Activated naive CD4-positive, alpha-beta T cell treated with anti-CD3 and anti-CD28 coated beads, Interleukin-2, amount 50 U/mL, for 72 hours (primary cell): ENCODE measurements at regions not wholly inside any gene's neighbourhood (a gene's known extent, or its start where the extent isn't known, plus 50 kb on each side); places are given as distances from the start of the nearest gene placed in this dataset.
"Not testable (repeated sequence)": the region's sequence is repeated elsewhere in the genome, so short reads cannot be mapped to it uniquely, and the experiment has no call there.

ENCODE experiments used
- ATAC-seq, 2 donors: fragments of 150-1000 bp; cut with Tn5 transposase; 2 replicates each; pipeline ENCODE4 v1.10.0; 2021; ENCODE audit warnings: mild to moderate bottlenecking in 2 of 2, moderate library complexity in 2 of 2
- DNase-seq, 2 donors: peaks; one replicate each; pipeline ENCODE4 v3.0.0; 2021 to 2022; ENCODE audit warnings: low spot score in 2 of 2
- H3K27ac Mint-ChIP-seq, 2 donors: one replicate each; pipeline ENCODE4 v1.8.0; 2022; ENCODE audit warnings: mild to moderate bottlenecking in 2 of 2, mixed read lengths in 2 of 2
- H3K36me3 Mint-ChIP-seq, 2 donors: one replicate each; pipeline ENCODE4 v1.8.0; 2022; ENCODE audit warnings: mixed read lengths in 2 of 2
- H3K9me3 Mint-ChIP-seq, 2 donors: one replicate each; pipeline ENCODE4 v1.8.0; 2022; ENCODE audit warnings: mixed read lengths in 2 of 2

DNA sequence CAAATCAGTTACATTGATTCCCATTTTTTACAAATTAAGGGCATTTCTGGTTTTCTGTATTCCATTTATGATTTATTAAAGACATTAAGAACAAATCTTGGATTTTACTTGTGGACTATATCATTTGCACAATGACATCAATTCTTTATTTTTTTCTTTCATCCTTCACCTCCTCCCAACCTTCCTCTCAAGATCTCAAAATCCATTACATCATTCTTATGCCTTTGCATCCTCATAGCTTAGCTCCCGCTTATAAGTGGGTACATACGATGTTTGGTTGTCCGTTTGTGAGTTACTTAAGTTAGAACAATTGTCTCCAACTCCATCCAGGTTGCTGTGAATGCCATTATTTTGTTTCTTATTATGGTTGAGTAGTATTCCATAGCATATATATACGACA lies 752.8 kb downstream of the CD109 start:
- Mint-ChIP-seq H3K9me3 (peaks cover 2 to 4% of the 10 kb centered on the region in 2 donors), H3K27ac (no peak overlapping the region), H3K36me3 (no peaks in the 10 kb centered on the region)
- ATAC-seq: no peak
- DNase-seq: no peak

DNA sequence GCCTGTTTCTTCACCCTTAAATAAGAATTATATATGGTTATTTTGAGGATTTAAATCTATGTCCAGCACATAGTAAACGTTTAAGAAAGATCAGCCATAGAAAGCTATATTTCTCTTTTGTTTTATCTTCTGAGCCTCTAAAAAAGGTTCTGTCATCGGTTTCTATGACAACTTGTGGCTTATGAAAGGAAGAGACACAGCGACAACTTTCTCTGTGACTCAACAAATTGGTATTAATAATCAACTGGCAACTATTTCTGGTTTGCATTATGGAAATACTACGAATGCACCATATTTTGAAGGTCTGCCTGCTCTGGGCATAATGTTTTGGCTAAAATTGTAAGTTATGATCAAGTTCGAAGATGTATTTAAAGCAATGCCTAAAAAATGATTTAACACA lies 751.0 kb downstream of the CD109 start:
- DNase-seq (no peak), ATAC-seq (no peak)
- Mint-ChIP-seq H3K9me3 (peaks cover 0 to 3% of the 10 kb centered on the region in 2 donors), H3K36me3 (no peaks in the 10 kb centered on the region), H3K27ac (no peak overlapping the region)

DNA sequence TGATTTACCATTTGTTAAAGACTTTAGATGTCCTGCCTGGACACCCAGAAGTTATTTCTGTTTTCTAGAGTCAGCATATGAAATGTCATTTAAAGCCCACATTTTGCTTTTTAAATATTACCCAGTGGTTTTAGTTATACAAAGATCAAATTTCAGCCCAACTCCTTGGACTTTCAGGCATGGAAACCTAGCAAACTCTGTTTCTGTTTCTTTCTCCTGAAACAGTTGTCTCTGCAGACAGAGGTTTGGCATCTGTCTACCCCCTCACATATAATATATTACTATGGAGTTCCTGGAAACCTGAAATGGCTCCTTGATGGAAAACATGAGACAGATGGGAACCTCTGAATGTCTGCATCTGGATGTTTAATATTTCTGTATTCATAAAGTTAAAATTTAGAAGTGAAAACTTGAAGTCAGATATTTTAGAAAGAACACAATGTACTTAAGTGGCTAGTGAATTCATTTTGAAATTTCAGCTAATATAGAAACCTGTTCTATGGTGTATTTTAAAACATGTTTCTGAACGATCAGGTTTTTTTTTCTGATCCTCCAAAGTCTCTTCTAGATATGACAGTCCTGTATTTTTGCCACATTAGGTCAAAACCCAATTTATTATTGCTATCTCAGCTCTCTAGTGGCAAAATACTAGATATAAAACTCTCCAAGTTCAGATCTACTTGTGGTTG lies 743.3 kb downstream of the CD109 start:
- Mint-ChIP-seq H3K36me3 (no peaks in the 10 kb centered on the region), H3K9me3 (peaks cover 0 to 3% of the 10 kb centered on the region in 2 donors), H3K27ac (no peak overlapping the region)
- ATAC-seq: no peak
- no peak for DNase-seq

DNA sequence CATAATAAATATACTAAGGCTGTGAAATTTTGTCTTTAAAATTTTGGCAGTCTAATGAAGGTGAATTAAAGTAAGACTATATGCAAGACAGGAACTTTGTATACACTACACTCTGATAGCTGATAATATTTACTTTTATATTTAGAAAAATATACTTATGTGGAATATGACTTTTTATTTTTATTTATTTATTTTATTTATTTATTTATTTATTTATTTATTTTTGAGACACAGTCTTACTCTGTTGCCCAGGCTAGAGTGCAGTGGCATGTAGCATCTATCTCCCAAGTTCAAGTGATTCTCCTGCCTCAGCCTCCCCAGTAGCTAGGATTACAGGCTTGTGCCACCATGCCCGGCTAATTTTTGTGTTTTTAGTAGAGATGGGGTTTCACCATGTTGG lies 742.4 kb downstream of the CD109 start:
- not testable (repeated sequence) for DNase-seq, H3K27ac Mint-ChIP-seq, ATAC-seq, H3K9me3 Mint-ChIP-seq, H3K36me3 Mint-ChIP-seq

DNA sequence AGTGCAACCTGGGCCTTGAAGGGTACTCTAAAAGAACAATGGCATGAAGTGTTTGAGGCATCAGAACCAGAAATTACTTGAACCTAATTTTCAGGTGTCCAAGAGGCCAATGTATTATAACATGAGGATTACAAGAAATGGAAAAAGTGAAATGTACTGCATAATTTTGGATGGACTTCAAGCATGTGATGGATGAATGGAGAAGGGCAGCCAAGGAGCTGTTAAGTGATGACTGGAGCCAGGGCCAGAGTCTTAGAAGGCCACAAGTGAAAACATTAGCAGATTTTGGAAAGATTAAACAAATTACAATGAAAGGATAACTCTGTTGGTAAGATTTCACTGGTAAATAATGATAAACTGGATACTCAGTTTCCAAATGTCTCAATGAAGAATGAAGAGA lies 738.2 kb downstream of the CD109 start:
- Mint-ChIP-seq H3K36me3 (no peaks in the 10 kb centered on the region), H3K9me3 (peaks cover 4 to 5% of the 10 kb centered on the region in 2 donors), H3K27ac (no peak overlapping the region)
- DNase-seq (no peak), ATAC-seq (no peak)

DNA sequence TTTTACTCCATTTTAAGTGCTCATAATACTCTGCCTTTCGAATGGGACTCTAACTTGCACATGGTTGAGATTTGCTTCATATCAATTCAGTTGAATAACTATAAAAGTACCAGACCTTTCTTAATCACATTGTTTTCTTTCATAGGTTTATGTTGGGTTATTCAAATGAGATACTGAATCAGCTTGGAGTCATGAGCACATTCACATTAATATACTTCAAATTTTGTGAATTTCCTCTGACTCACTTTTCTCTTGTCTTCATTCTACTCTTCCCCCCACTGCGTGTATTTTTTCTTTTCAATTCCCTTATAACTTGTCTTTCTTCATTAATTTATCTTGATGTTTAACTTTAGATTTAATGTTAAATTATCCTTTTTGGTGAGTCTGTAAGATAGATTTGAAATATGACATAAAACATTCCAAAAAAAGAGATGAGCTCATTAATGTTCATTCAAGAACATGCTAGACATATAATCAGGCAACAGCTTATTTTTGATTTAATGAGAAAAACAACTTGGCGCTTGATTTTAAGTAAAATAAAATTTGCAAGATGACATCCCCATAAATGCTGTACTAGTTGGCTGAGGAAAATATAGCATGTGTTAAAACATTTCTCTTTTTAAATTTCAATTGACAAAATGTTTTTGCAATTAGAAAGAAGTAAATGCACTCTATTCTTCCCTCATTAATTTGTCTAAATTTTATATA lies 736.0 kb downstream of the CD109 start:
- H3K9me3 Mint-ChIP-seq: peaks cover 4 to 11% of the 10 kb centered on the region in 2 donors
- H3K27ac Mint-ChIP-seq: no peak overlapping the region
- DNase-seq: no peak
- no peaks in the 10 kb centered on the region for H3K36me3 Mint-ChIP-seq
- no peak for ATAC-seq

DNA sequence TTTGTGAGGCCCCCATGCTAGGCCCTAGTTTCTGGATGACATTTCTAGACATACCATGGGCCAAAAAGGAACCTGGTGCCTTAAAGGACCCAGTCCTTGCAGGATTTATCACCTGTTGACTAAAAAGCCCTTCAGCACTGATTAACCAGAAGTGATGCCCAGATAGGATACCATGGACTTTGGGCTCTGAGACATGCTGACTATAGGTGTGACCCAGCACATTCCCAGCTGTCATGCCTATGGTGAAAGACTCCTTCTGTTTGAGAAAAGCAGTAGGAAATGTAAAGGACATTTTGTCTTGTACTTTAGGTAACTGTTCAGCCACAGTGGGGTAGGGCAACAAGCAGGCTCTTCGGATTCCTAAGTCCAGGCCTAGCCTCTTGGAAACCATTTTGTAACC lies 724.2 kb downstream of the CD109 start:
- H3K9me3 Mint-ChIP-seq: peaks cover 0 to 24% of the 10 kb centered on the region in 2 donors
- ATAC-seq (no peak), DNase-seq (no peak)
- H3K36me3 Mint-ChIP-seq: peaks cover 0 to 9% of the 10 kb centered on the region in 2 donors
- H3K27ac Mint-ChIP-seq: no peak overlapping the region

DNA sequence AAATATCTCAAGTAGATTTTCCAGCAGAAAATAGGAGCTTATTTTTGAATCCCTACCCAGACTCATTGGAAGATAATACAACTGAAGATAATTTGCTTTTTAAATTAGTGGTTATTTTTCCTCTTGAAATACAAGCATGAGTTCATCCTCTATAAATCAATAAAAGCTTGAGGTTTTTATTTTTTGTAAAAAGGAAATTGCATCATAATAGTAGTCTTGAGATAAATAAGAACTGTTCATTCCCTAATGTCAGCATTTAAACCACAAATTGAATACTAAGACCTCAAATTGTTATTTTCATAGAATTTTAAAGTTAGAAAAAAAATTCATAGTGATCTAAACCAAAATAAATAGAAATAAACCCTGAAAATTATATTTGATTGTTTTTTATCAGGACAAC lies 719.1 kb downstream of the CD109 start:
- Mint-ChIP-seq H3K27ac (no peak overlapping the region), H3K36me3 (no peaks in the 10 kb centered on the region), H3K9me3 (peaks cover 0 to 5% of the 10 kb centered on the region in 2 donors)
- ATAC-seq (no peak), DNase-seq (no peak)

DNA sequence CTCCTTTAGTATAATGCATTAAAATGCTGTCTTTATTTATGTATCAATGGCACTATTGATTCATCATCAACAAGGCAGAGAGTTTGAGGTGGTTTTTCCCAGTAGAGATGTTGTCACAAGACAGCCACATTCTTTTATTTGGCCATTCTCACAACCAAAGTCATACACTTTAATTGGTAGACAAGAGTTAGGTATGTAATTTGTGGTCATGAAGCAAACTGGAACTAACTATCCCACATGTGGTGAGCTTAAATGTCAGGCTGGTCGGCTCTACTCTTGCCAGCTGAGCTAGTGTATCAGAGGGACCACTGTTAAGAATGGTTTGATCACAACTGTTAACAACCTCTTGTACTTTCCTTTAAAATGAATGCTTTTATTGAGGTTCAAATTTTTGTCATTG lies 714.6 kb downstream of the CD109 start:
- H3K36me3 Mint-ChIP-seq: no peaks in the 10 kb centered on the region
- peaks cover 0 to 5% of the 10 kb centered on the region in 2 donors for H3K9me3 Mint-ChIP-seq
- no peak overlapping the region for H3K27ac Mint-ChIP-seq
- DNase-seq: no peak
- ATAC-seq: no peak

DNA sequence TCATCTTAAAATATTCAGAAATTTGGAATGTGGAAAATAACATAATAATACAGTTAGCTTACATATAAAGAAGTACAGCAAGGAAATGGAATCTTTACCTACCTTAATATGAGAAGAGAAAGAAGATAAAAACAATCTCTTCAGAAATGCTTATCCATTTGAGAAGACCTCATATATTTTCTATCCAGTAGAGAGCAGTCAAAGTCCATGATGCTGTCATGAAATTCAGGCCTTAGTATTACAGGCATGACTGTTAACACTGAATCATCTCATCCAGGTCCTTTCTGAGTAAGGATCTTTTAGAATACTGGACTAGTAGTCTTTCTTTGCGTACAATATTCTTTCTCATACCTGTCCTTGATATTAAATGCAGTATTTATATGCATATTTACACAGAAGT lies 713.4 kb downstream of the CD109 start:
- Mint-ChIP-seq H3K9me3 (peaks cover 0 to 5% of the 10 kb centered on the region in 2 donors), H3K36me3 (no peaks in the 10 kb centered on the region), H3K27ac (no peak overlapping the region)
- no peak for DNase-seq
- no peak for ATAC-seq

DNA sequence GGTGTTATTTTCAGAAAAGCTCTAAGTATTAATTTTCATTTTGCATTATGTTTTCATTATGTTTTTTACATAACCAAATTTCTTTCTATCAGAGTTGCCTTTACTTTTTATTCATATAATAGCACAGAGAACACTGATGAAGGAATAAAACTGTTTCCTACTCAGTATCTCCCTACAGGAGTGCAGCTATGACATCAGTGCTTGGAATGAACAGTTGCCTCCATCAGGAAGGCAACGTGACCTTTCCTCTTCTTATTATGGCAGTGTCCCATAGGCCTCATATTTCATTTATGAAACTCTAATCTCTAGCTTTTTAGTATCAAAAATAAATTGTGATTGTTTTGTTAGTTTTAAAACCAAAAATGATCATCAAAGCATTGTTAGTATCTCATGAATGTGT lies 712.8 kb downstream of the CD109 start:
- peaks cover 0 to 5% of the 10 kb centered on the region in 2 donors for H3K9me3 Mint-ChIP-seq
- ATAC-seq: no peak
- DNase-seq: no peak
- no peaks in the 10 kb centered on the region for H3K36me3 Mint-ChIP-seq
- H3K27ac Mint-ChIP-seq: no peak overlapping the region

DNA sequence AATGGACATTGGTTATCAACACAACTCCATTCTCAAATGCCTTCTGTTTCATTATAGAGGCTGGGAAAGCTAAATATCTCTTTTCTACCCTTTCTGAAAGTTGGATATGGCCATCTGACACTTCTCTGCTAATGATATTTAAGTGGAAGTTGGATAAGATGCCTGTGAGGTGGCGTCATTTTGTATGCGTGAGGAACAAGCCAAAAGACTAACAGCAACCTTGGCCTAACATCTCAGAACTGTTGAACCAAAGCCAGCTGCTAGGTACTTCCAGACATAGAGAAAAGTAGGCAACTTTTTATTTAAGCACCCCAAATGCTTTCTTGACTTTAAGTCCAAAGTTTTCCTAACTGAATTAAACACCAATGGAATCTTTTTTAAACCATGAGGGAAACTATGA lies 708.4 kb downstream of the CD109 start:
- Mint-ChIP-seq H3K36me3 (peaks cover 0 to 5% of the 10 kb centered on the region in 2 donors), H3K27ac (no peak overlapping the region), H3K9me3 (peaks cover 4 to 9% of the 10 kb centered on the region in 2 donors)
- ATAC-seq: no peak
- no peak for DNase-seq

DNA sequence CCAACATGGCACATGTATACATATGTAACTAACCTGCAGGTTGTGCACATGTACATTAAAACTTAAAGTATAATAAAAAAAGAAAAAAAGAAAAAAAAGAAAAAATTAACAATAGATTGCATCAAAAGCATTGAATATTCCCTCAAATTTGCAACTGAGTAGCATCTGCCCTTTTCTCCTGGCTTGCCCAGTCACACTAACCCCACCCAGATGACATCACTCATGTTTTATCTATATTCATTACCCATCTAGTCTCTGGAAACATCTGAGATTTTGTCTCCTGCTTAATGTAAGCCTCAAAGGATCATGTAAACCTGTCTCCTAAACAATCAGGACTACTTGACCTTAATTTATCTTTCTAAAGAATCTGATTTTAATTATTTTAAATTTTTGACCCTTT lies 706.8 kb downstream of the CD109 start:
- H3K9me3 Mint-ChIP-seq: peaks cover 4 to 12% of the 10 kb centered on the region in 2 donors

DNA sequence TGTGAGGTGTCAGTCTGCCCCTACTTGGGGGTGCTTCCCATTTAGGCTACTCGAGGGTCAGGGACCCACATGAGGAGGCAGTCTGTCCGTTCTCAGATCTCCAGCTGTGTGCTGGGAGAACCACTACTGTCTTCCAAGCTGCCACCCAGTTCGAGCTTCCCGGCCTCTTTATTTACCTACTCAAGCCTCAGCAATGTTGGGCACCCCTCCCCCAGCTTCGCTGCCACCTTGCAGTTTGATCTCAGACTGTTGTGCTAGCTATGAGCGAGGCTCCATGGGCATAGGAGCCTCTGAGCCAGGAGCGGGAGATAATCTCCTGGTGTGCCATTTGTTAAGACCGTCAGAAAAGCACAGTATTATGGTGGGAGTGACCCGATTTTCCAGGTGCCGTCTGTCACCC lies 682.4 kb downstream of the CD109 start:
- H3K9me3 Mint-ChIP-seq: peaks cover 4 to 13% of the 10 kb centered on the region in 2 donors

More for the DNA sequence above, 706.8 kb downstream of the CD109 start:
- no peak for DNase-seq
- Mint-ChIP-seq H3K27ac (no peak overlapping the region), H3K36me3 (peaks cover 0 to 5% of the 10 kb centered on the region in 2 donors)
- ATAC-seq: no peak

DNA sequence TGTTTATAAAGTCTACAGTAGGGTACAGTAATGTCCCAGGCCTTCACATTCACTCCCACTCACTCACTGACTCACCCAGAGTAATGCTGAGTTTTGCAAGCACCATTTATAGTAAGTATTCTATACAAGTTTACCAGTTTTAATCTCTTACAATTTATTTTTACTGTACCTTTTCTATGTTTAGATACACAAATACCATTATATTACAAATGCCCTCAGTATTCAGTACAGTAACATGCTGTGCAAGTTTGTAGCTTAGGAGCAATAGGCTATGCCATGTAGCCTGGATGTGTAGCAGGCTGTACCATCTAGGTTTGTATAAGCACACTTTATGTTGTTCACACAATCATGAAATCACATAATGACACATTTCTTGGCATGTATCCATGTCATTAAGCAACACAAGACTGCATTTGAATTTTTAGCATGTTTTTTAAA lies 673.6 kb downstream of the CD109 start:
- peaks cover 0 to 3% of the 10 kb centered on the region in 2 donors for H3K9me3 Mint-ChIP-seq
- no peak for DNase-seq
- ATAC-seq: no peak
- H3K36me3 Mint-ChIP-seq: no peaks in the 10 kb centered on the region
- no peak overlapping the region for H3K27ac Mint-ChIP-seq

More for the DNA sequence above, 682.4 kb downstream of the CD109 start:
- ATAC-seq, H3K36me3 Mint-ChIP-seq, DNase-seq, H3K27ac Mint-ChIP-seq: not testable (repeated sequence)

DNA sequence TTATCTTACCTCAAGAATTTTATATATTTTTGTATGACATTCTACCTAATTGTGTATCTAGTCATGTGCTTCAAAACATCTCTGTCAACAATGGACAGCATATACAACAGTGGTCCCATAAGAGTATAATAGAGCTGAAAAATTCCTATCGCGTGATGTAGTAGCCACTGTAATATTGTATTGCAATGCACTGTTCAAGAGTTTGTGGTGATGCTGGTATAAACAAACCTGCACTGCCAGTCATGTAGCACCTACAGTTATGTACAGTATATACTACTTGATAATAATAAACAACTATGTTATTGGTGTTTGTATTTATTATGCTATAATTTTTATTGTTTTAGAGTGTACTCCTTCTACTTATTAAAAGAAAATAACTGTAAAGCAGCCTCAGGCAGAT lies 672.7 kb downstream of the CD109 start:
- DNase-seq (no peak), ATAC-seq (no peak)
- no peak overlapping the region for H3K27ac Mint-ChIP-seq
- H3K9me3 Mint-ChIP-seq: peaks cover 0 to 3% of the 10 kb centered on the region in 2 donors
- H3K36me3 Mint-ChIP-seq: no peaks in the 10 kb centered on the region

DNA sequence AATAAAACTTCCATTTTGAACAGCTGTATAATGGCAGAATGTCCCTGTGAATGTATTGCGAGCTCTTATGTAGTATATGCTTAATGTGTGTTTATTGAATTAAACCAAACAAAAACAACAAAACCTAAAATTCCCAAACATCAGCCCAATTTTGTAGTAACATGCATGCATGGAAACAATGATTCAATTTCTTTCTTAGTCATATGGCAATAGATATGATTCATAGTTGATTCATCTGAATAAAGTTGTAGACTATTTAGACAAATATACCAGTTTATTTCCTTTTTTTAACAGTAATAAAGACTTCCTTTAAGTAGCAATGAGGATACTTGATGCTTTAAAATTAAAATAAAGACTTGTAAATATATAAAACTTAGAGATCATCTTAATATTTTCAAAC lies 670.6 kb downstream of the CD109 start:
- no peak for ATAC-seq
- Mint-ChIP-seq H3K27ac (no peak overlapping the region), H3K9me3 (peaks cover 0 to under 1% of the 10 kb centered on the region in 2 donors), H3K36me3 (no peaks in the 10 kb centered on the region)
- DNase-seq: no peak

DNA sequence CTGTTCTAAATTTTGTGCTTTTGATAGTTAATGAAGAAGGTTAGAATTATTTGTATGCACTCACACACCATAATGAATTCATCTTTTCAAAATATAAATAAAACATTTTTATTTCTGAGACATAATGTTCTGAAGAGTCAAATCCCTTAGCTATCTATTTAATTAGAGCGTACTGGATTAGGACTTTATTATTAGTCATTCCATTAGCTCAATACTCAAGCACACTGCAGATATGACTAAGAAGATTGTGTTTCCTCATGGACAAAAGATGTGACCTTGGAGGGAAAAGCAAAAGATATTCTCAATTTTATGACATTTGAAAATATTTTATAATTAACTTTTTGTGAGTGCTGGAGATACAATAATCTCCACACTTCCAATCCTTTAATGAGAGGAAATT lies 666.4 kb downstream of the CD109 start:
- DNase-seq: no peak
- ATAC-seq: no peak
- Mint-ChIP-seq H3K36me3 (no peaks in the 10 kb centered on the region), H3K9me3 (no peaks in the 10 kb centered on the region), H3K27ac (no peak overlapping the region)
